ENCODE measurements at regions not wholly inside any gene's neighbourhood (a gene's known extent, or its start where the extent isn't known, plus 50 kb on each side); places are given as distances from the start of the nearest gene placed in this dataset.
"Not testable (repeated sequence)": the region's sequence is repeated elsewhere in the genome, so short reads cannot be mapped to it uniquely, and the experiment has no call there.

DNA sequence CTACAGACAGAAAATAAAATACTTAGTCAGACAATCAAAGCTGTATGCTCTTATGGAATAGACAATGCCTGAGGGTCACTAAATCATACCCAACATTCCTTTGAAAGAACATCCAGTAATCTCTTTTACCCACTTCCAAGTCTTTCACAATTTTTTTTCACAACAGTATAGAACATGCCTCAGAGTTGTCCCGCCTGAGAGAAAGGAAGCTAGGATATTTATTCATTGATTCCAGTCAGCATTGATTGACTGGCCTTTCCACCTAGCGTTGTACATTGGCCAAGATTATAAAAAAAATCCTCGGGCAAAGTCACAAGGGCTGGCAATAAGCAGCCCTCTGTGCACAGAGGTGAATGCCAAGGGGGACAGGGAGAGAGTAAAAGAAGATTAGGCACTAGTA is 318.1 kb upstream of the PIK3R1 start (continued):
- TF ChIP-seq NPAS2 (CRISPR knock-in tag; IDR thresholded peaks at IDR 0.05; ENCODE audit: borderline replicate concordance) (no peak), JUN (IDR thresholded peaks at IDR 0.05) (no peak)

DNA sequence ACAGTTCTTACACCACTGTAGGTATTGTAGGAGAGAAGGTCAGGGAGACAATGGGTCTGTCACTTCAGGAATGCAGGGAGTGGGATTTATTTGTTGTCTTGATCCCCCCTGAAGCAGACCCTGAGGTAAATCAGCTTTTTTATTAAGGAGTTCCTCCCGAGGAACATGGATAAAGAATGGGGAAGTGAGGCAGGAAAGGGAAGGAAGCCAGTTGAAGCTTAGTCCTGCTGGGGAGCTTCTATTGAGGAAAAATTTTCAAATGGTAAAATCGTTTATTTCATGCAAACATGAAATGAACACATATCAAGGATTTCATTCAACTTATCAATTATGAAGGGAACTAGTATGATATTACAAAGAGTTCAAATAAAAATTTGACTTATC is 318.6 kb upstream of the PIK3R1 start:
- Histone ChIP-seq H3K9me3 (no peaks in the 10 kb centered on the region), H3K4me3 (no peak overlapping the region), H3K4me1 (no peaks in the 10 kb centered on the region), H3K4me2 (no peak overlapping the region), H3K27ac (no peak overlapping the region)
- ChIA-PET POLR2A (no interaction called here), CTCF (no interaction called here)
- no peak for ATAC-seq
- TF ChIP-seq SMC3 (IDR thresholded peaks at IDR 0.05) (no peak), RARB (CRISPR knock-in tag; IDR thresholded peaks at IDR 0.05) (no peak), EHF (CRISPR knock-in tag; IDR thresholded peaks at IDR 0.05) (no peak), ZFP36 (IDR thresholded peaks at IDR 0.05; ENCODE audit: borderline replicate concordance, partially characterized antibody) (no peak), SREBF2 (IDR thresholded peaks at IDR 0.05) (no peak), RAD21 (conservative IDR thresholded peaks at IDR 0.05 in 1 of 2, IDR thresholded peaks at IDR 0.05 in 1 of 2) (no peak), GATA3 (IDR thresholded peaks at IDR 0.05; ENCODE audit: borderline replicate concordance) (no peak), HDAC2 (IDR thresholded peaks at IDR 0.05) (no peak), ZSCAN20 (CRISPR knock-in tag; IDR thresholded peaks at IDR 0.05) (no peak)
- TF ChIP-seq, protein P1, sequence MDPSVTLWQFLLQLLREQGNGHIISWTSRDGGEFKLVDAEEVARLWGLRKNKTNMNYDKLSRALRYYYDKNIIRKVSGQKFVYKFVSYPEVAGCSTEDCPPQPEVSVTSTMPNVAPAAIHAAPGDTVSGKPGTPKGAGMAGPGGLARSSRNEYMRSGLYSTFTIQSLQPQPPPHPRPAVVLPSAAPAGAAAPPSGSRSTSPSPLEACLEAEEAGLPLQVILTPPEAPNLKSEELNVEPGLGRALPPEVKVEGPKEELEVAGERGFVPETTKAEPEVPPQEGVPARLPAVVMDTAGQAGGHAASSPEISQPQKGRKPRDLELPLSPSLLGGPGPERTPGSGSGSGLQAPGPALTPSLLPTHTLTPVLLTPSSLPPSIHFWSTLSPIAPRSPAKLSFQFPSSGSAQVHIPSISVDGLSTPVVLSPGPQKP (IDR thresholded peaks at IDR 0.05; ENCODE audit: low read depth, low read length), result no peak
- TF ChIP-seq, protein P2, sequence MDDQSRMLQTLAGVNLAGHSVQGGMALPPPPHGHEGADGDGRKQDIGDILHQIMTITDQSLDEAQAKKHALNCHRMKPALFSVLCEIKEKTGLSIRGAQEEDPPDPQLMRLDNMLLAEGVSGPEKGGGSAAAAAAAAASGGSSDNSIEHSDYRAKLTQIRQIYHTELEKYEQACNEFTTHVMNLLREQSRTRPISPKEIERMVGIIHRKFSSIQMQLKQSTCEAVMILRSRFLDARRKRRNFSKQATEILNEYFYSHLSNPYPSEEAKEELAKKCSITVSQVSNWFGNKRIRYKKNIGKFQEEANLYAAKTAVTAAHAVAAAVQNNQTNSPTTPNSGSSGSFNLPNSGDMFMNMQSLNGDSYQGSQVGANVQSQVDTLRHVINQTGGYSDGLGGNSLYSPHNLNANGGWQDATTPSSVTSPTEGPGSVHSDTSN (IDR thresholded peaks at IDR 0.05), result no peak
- no peak for FAIRE-seq
- 1% methylated on average over 2 of the region's 2 CpGs for WGBS (ENCODE audit: missing lambda C conversion rate)
- no peak for DNase-seq (ENCODE audit: low read depth in 1 of 2, low spot score in 1 of 2)

DNA sequence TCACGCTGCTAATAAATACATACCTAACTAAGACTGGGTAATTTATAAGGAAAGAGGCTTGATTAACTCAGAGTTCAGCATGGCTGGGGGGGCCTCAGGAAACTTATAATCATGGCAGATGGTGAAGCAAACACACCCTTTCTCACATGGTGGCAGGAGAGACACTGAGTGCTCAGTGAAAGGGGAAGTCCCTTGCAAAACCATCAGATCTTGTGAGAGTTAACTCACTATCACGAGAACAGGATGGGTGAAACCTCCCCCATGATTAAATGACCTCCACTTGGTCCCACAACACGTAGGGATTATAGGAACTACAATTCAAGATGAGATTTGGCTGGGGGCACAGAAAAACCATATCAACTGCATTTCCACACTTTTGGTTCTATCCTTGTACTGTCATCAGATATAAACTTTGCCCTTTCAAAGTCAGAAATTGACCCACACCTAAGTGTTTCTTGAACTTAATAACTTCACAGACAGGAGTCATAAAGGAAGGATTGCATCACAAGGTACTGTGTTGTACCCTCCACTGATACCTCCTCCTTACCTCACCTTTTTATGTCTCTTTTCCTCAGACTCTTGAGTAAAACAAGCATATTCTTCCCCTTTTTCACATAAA is 319.1 kb upstream of the PIK3R1 start:
- Histone ChIP-seq H3K4me3 (no peak overlapping the region), H3K4me1 (no peaks in the 10 kb centered on the region), H3K4me2 (no peak overlapping the region), H3K9me3 (no peaks in the 10 kb centered on the region), H3K27ac (no peak overlapping the region)
- ATAC-seq, result no peak
- POLR2A ChIA-PET, result no interaction called here
- WGBS (ENCODE audit: missing lambda C conversion rate), result 30% methylated on average over 3 of the region's 3 CpGs
- no peak for DNase-seq (ENCODE audit: low read depth in 1 of 2, low spot score in 1 of 2)
- CTCF ChIA-PET, result no interaction called here
- FAIRE-seq, result no peak
- TF ChIP-seq RAD21 (conservative IDR thresholded peaks at IDR 0.05 in 1 of 2, IDR thresholded peaks at IDR 0.05 in 1 of 2) (no peak), CBX2 (IDR thresholded peaks at IDR 0.05; ENCODE audit: borderline replicate concordance, low read depth) (no peak), CBX8 (IDR thresholded peaks at IDR 0.05) (no peak), HOXA7 (CRISPR knock-in tag; IDR thresholded peaks at IDR 0.05) (no peak), NPAS2 (CRISPR knock-in tag; IDR thresholded peaks at IDR 0.05; ENCODE audit: borderline replicate concordance) (no peak), HOXB5 (CRISPR knock-in tag; IDR thresholded peaks at IDR 0.05) (no peak), HOXB13 (CRISPR knock-in tag; IDR thresholded peaks at IDR 0.05; ENCODE audit: low read depth) (no peak)

DNA sequence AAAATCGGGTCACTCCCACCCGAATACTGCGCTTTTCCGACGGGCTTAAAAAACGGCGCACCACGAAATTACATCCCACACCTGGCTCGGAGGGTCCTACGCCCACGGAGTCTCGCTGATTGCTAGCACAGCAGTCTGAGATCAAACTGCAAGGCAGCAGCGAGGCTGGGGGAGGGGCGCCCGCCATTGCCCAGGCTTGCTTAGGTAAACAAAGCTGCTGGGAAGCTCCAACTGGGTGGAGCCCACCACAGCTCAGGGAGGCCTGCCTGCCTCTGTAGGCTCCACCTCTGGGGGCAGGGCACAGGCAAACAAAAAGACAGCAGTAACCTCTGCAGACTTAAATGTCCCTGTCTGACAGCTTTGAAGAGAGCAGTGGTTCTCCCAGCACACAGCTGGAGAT is 325.7 kb upstream of the PIK3R1 start:
- H3K4me2 ChIP-seq; FAIRE-seq; CTCF ChIA-PET; POLR2A ChIA-PET; DNase-seq (ENCODE audit: low read depth in 1 of 2, low spot score in 1 of 2); H3K9me3 ChIP-seq; H3K27ac ChIP-seq; ATAC-seq; H3K4me3 ChIP-seq; H3K4me1 ChIP-seq: not testable (repeated sequence)
- WGBS (ENCODE audit: missing lambda C conversion rate), result 20% methylated on average over 2 of the region's 15 CpGs
